D721Med (cell line): ENCODE measurements at regions not wholly inside any gene's neighbourhood (a gene's known extent, or its start where the extent isn't known, plus 50 kb on each side); places are given as distances from the start of the nearest gene placed in this dataset.

Experiments used
- DNase-seq: peaks from one replicate; pipeline ENCODE4 v3.0.0; 2011; ENCODE audit warnings: low spot score; ENCODE audit not compliant: insufficient read length
- FAIRE-seq: peaks from 2 replicates; lab custom pipeline; 2011; peaks lifted over from hg19 to GRCh38; lab: Jason Lieb, UNC
- TF ChIP-seq, protein P1 (sequence below): IDR thresholded peaks from 2 replicates; pipeline ENCODE4 v1.5.1; 2012; ENCODE audit warnings: mild to moderate bottlenecking, control low read depth; ENCODE audit not compliant: insufficient read depth; ENCODE audit errors: missing control alignments

GRCh38 chr6:43887906-43888683 lies 118.1 kb downstream of the VEGFA start:
- FAIRE-seq (no peak), DNase-seq (no peak)
- TF ChIP-seq, protein P1, sequence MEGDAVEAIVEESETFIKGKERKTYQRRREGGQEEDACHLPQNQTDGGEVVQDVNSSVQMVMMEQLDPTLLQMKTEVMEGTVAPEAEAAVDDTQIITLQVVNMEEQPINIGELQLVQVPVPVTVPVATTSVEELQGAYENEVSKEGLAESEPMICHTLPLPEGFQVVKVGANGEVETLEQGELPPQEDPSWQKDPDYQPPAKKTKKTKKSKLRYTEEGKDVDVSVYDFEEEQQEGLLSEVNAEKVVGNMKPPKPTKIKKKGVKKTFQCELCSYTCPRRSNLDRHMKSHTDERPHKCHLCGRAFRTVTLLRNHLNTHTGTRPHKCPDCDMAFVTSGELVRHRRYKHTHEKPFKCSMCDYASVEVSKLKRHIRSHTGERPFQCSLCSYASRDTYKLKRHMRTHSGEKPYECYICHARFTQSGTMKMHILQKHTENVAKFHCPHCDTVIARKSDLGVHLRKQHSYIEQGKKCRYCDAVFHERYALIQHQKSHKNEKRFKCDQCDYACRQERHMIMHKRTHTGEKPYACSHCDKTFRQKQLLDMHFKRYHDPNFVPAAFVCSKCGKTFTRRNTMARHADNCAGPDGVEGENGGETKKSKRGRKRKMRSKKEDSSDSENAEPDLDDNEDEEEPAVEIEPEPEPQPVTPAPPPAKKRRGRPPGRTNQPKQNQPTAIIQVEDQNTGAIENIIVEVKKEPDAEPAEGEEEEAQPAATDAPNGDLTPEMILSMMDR = no peak

DNA sequence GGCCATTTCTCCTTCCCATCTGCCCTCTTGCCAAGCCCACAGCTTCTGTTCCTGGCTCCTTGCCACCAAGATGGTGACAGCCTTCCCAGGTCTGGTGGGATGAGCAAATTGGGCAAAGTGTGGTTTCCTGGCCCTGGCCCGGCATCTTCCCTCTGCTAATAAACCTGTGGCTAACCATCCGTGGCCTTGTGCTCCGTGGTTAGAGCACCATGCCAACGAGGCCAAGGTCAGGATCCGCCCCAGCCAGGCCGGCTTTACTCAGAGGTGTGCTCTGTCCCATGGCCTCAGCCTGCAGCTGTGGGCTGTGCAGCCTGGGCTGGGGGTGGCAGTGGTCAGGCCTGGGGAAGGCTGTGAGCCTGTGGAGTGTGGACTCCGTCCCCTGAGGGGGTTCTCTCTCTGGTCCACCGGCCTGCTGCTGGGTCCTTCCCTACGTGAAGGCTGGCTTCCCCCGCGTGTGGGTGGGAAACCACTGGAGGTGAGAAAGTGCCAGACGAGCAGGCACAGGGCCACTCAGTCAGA lies 117.4 kb downstream of the VEGFA start:
- TF ChIP-seq, protein P1 = no peak
- DNase-seq (no peak), FAIRE-seq (no peak)

DNA sequence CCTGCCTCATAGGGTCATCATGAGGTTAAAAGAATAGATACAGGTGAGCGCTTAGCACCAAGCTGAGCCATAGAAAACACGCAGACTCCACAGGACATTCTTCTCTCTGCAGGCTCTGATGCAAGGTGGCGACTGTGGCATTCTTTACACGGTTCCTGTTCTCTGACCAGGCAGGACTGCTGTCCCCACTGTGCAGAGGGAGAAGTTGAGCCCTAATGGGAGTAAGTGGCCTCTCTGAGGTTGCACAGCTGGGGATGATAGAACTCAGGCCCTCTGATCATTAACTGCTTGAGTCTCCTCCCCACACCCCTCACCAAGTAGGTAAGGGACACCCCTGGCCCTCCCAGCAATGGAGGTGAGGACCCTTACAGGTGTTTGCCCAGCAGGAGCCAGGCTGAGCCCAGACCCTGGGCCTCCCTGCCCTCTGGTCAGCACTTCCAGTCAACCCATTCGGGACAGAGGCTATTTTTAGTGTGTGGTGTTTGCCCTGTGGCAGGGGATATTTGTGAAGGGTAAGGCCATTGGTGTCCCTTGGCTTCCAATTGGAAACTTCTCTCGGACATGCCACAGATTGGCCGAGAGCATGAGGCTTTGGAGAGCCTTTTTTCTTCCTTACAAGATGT lies 116.8 kb downstream of the VEGFA start:
- DNase-seq = no peak
- no peak for FAIRE-seq
- TF ChIP-seq, protein P1 = no peak

GRCh38 chr6:43886067-43886461 lies 116.1 kb downstream of the VEGFA start:
- FAIRE-seq (no peak), DNase-seq (no peak)
- TF ChIP-seq, protein P1 = no peak

DNA sequence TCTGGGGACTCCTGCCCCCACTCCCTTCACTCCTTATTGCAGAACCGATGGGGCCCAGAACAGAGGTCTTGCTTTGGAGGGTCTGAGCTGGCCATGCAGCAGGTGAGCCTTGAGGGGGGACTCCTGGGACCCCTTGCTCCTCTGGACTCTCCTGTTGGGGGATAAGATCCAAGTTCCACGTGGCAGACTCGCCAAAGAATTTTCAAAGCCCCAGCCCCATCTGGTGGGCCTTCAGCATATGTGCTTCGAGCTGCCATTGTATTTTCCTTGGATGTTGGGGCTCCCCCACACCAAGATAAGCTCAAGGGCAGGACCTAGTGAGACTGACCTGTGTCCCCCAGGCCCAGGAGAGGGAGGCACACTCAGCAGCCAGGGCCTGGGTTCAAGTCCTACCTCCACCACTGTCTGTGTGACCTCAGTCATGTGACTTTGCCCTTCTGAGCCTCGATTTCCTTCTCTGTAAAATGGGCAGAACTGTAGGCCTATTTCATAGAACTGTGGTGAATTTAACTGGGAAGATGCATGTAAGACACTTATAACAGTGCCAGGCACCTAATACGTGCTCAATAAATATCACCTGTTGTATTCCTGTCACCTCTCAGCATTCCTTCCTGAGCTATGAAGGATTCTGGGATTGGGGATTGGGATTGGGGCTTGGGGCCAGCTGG lies 115.5 kb downstream of the VEGFA start:
- no peak for DNase-seq
- FAIRE-seq = no peak
- TF ChIP-seq, protein P1 = peak; percentile 25

GRCh38 chr6:43884652-43885022 lies 114.6 kb downstream of the VEGFA start:
- FAIRE-seq (no peak), DNase-seq (no peak)
- TF ChIP-seq, protein P1 = no peak
